AG08395 (cell line): ENCODE measurements at regions not wholly inside any gene's neighbourhood (a gene's known extent, or its start where the extent isn't known, plus 50 kb on each side); places are given as distances from the start of the nearest gene placed in this dataset.
"Not testable (repeated sequence)": the region's sequence is repeated elsewhere in the genome, so short reads cannot be mapped to it uniquely, and the experiment has no call there.

Source experiments
- DNase-seq: peaks from one replicate; pipeline ENCODE4 v3.0.0; 2012; ENCODE audit warnings: mixed read lengths, low spot score

DNA sequence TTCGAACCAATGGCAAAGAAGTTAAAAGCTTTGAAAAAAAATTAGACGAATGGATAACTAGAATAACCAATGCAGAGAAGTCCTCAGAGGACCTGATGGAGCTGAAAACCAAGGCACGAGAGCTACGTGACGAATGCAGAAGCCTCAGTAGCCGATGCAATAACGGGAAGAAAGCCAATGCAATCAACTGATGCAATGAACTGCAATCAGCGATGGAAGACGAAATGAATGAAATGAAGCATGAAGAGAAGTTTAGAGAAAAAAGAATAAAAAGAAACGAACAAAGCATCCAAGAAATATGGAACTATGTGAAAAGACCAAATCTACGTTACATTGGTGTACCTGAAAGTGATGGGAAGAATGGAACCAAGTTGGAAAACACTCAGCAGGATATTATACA, 52.6 kb upstream of the MRPS30 start:
- DNase-seq, result not testable (repeated sequence)

DNA sequence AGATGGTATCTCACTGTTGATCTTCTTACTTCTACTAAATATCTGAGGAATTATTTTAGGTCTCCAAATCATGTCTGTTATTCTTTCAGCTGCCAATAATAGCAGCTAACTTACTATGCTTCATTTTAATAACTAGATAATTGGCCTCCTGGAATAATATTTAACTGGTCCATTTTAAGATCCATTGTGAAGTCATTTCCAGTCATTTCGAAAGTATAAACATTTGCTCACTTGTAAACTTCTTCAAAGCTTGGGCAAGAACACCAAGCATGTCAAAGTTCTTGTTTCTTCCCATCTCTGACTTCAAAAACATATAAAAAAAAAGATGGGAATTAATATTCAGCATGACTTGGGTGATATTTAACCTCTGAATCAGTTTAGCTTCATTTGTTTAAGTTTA, 61.4 kb upstream of the MRPS30 start:
- no peak for DNase-seq

DNA sequence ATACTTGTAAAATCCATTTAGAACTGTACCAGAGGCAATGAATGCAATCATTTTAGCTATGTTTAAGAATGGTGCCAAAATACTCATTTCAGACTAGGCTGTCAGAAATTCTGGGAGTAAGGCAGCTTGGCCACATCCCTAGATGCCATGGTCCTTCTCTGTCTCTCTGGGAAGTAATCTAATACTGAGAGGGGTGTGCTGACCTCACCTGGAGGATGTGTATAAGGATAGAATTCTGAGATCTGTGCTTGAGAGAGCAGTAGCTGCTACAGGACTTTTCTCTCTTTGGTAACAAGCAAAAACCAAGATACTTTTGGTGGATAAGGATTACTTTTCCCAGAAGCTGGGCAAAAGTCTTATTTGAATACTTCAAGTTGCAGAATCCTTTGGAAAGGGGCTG, 68.1 kb upstream of the MRPS30 start:
- DNase-seq, result no peak

DNA sequence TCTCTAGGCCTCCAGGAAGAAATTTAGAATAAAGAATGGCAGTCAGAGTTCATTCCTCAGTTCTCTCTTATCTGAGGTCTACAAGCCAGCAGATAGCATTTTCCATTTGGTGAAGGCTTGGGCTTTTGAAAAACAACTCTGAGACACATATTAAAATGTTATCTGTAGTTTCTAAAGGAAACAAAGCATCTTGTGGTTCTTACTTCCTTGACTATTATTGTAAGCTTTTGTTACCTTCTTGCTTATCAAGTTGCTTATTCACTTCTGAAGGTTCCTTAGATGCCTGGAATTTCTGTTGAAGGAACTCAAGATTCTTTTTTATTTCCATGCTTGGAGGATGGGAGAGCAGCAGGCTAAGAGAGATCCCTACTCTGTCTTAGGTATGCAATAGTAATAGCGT, 79.2 kb upstream of the MRPS30 start:
- DNase-seq, result no peak

- DNase-seq, result no peak
Measured at GRCh38 chr5:44727100-44727499, 81.6 kb upstream of the MRPS30 start.

DNA sequence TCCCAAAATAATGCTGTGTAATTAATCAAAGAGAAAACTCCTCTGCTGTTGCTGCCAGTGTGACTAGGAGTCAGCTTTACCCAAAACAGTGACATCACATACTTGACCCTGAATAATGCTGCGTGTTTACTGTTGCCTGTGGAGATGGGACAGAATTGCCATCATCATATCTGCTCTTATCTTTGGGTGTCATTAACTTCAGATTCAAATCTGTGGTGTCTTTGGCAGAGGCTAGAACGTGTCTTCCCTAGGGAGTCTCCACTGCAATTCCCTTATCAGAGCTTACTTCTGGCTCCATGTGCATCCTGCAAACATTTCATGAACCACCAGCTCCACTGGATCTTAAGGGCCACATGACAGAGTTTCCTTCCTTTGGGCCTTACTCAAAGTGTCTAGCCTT, 88.9 kb upstream of the MRPS30 start:
- no peak for DNase-seq

- DNase-seq, result no peak
Measured at GRCh38 chr5:44714871-44715561, 93.7 kb upstream of the MRPS30 start.

- no peak for DNase-seq
Measured at GRCh38 chr5:44713446-44713845, 95.3 kb upstream of the MRPS30 start.

- DNase-seq, result no peak
Measured at GRCh38 chr5:44711901-44712300, 96.8 kb upstream of the MRPS30 start.

DNA sequence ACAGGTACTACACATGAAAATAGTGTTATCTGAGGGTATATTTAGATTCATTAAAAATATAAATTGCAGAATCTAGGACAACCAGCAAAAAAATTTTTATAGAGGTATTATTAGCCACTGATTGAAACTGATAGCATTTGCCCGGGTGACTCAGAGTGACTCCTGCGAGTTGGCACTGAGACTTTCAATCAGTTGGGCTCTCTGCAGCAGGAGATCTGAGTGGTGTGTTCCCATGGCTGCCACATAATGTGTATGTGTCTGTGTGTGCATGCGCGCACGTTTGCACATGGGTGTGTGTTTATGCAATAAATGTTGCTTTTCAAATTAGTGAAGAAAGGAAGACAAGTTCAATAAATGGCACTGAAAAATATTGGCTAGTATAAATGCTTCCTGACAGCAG, 100.1 kb upstream of the MRPS30 start:
- no peak for DNase-seq

DNA sequence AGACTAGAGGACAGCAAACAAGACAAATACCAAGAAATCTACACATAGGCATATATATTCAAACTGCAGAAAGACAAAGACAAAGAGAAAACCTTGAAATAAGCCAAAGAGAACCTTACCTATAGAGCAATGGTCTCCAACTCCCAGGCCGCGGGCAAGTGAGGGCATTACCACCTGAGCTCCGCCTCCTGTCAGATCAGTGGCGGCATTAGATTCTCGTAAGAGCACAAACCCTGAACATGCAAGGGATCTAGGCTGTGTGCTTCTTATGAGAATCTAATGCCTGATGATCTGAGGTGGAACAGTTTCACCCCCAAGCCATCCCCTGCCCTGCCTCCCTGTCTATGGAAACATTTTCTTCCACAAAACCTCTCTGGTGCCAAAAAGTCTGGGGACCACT, 101.0 kb upstream of the MRPS30 start:
- no peak for DNase-seq

- DNase-seq, result no peak
Measured at GRCh38 chr5:44697025-44697424, 111.7 kb upstream of the MRPS30 start.

DNA sequence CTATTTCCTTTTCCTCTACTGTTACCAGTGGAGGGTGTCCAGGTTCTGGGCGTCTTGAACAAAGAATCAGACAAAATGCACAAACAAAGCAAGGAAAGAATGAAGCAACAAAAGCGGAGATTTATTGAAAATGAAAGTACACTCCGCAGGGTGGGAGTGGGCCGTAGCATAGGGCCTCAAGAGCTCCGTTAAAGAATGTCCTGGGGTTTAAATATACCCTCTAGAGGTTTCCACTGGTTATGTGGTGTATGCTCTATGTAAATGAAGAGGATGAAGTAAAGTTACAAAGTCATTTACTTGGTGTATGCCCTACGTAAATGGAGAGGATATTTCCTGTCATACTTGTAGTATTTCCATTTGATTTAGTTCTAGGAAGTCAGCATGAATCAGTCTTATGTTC, 113.5 kb upstream of the MRPS30 start:
- no peak for DNase-seq

GRCh38 chr5:44691802-44692201, 116.9 kb upstream of the MRPS30 start:
- DNase-seq, result no peak

GRCh38 chr5:44681906-44682305, 126.8 kb upstream of the MRPS30 start:
- no peak for DNase-seq

GRCh38 chr5:44679214-44679613, 129.5 kb upstream of the MRPS30 start:
- DNase-seq, result no peak

DNA sequence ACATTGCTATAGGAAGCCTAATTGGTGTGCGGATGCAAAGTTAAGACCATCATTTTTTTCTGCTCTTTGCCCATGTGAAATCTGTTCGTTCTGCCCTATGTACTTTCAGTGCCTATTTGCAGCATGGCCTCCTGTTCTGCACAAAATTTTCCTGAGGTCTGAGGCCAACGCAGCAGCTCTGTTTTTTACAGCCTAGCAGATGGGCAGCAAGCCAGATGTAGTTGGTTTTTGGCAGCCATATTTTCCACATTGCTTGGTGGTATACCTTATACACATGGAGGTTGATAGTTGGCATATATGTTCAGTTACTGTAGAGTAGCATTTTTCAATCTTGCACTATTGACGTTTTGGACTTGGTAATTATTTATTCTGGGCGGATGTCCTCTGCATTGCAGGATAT, 133.5 kb upstream of the MRPS30 start:
- DNase-seq, result no peak

DNA sequence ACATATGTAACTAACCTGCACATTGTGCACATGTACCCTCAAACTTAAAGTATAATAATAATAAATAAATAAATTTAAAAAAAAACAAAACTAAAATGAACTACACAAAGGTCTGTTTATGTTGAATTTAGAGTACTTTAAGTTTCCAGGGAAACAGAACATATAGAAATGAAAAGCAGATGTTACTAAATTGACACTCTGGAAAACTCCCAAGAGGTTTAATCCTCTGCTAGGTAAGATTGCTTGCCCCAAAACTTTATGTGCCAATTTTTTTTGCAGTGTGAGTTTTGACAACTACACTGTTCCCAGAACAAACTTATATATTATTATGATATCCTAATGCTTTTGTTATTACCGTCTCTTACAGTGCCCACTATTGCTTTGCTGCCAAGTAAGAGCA, 134.3 kb upstream of the MRPS30 start:
- no peak for DNase-seq

DNA sequence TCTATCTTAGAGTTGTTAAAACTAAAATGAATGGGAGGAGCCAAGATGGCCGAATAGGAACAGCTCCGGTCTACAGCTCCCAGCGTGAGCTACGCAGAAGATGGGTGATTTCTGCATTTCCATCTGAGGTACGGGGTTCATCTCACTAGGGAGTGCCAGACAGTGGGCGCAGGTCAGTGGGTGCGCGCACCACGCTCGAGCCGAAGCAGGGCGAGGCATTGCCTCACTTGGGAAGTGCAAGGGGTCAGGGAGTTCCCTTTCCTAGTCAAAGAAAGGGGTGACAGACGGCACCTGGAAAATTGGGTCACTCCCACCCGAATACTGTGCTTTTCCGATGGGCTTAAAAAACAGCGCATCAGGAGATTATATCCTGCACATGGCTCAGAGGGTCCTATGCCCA, 140.3 kb upstream of the MRPS30 start:
- DNase-seq, result not testable (repeated sequence)

GRCh38 chr5:44665101-44665701, 143.5 kb upstream of the MRPS30 start:
- DNase-seq, result peak; percentile 2

DNA sequence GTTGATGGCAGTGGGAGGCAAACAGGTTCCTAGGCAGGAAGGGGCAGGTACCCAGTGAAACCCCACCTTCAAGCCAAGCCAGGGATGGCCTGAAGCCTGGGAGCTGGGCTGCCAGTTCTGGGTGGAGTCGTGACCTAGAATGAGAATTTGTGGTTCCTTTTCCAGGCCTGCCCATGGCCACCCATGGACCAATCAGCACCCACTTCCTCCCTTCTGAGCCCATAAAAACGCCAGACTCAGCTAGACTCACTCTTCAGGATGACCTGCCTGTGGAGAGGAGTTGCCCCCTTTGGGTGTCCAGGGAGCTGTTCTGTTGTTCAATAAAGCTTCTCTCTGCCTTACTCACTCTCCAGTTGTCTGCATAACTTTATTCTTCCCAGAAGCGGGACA, 144.0 kb upstream of the MRPS30 start:
- no peak for DNase-seq

- no peak for DNase-seq
Measured at GRCh38 chr5:44663991-44664710, 144.6 kb upstream of the MRPS30 start.

DNA sequence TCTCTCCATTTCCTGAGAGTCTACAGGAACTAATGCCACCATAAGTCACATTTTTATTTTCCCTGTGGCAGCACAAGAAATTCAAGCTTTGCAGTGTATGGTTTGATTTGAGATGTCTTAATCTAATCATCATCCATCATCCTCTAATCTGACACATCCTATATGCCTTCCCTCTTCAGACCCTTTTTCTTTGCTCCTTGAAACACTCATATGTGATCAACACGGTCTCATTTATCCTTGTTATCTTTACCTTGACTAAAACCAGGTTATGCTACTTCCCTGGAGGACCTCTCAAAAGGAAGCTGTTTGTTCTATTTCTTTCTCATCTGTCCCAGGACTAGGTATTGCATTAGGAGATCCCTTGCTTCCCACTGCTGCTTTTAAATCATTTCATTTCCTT, 146.9 kb upstream of the MRPS30 start:
- DNase-seq, result no peak

- no peak for DNase-seq
Measured at GRCh38 chr5:44660251-44660650, 148.5 kb upstream of the MRPS30 start.
